ENCODE measurements at regions not wholly inside any gene's neighbourhood (a gene's known extent, or its start where the extent isn't known, plus 50 kb on each side); places are given as distances from the start of the nearest gene placed in this dataset.
"Not testable (repeated sequence)": the region's sequence is repeated elsewhere in the genome, so short reads cannot be mapped to it uniquely, and the experiment has no call there.

DNA sequence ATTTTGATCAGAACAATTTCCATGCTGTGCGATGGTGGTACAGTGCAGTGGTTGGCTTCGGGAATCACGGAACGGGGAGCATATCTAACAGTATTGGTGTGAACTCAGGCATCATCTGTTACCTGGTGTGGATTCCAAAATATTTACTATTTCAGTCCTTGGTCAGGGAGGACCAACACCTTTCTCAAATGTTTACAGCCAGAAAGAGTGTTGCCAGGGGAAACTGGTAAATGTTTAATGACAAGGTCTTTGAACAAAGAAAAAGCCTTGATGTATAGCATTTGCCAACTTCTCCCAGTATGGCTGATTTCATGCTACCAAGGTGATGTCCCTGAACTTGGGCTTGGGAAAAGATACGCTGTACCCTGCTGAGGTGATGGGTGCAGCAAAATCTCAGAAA is 145.6 kb upstream of the POC5 start:
- Mint-ChIP-seq H3K27ac (no peak overlapping the region), H3K4me3 (no peak overlapping the region), H3K36me3 (ENCODE audit: insufficient read depth) (no peaks in the 10 kb centered on the region), H3K27me3 (peaks cover 84 to 86% of the 10 kb centered on the region in 2 donors), H3K4me1 (ENCODE audit: low read depth in 2 of 2) (no peaks in the 10 kb centered on the region), H3K9me3 (peaks cover 0 to 2% of the 10 kb centered on the region in 2 donors)
- ATAC-seq (replicated peaks) (no peak), DNase-seq (no peak)

DNA sequence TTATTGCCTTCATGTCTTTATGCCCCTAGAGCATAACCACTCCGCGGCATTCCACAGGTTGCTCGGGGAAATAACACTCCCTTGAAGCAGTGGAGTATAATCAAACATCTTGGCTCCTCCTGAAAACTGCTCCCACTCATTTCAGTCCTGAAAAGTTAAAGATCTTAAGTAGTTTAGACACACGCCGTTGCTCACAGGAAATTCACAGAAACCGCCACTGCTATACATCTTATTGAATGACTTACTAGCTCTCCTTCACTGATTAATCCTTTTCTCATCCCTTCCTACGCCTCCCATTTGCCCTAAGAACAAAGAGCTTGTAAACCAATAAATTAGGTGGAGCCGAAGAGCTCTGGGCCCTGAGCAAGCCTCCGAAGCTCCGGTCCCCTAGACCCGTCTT is 142.4 kb upstream of the POC5 start:
- not testable (repeated sequence) for DNase-seq; ATAC-seq (replicated peaks); H3K36me3 Mint-ChIP-seq (ENCODE audit: insufficient read depth); H3K9me3 Mint-ChIP-seq; H3K27ac Mint-ChIP-seq; H3K4me3 Mint-ChIP-seq; H3K4me1 Mint-ChIP-seq (ENCODE audit: low read depth in 2 of 2)
- H3K27me3 Mint-ChIP-seq = peaks cover 68 to 74% of the 10 kb centered on the region in 2 donors

DNA sequence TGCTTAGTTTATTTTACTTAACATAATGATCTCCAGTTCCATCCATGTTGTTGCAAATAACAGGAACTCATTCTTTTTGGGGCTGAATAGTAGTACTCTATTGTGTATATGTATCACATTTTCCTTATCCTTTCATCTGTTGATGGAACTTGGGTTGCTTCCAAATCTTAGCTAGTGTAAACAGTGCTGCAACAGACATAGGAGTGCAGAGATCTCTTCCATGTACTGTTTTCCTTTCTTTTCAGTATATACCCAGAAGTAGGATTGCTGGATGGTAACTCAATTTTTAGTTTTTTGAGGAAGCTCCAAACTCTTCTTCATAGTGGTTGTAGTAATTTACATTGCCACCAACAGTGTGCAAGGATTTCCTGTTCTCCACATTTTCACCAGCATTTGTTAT is 138.8 kb upstream of the POC5 start:
- Mint-ChIP-seq H3K36me3 (ENCODE audit: insufficient read depth) (peaks cover 4% of the 10 kb centered on the region), H3K4me3 (no peak overlapping the region), H3K27me3 (peaks cover 51 to 57% of the 10 kb centered on the region in 2 donors), H3K27ac (no peak overlapping the region), H3K9me3 (peaks cover 0 to 2% of the 10 kb centered on the region in 2 donors), H3K4me1 (ENCODE audit: low read depth in 2 of 2) (no peaks in the 10 kb centered on the region)
- DNase-seq (no peak), ATAC-seq (replicated peaks) (no peak)

DNA sequence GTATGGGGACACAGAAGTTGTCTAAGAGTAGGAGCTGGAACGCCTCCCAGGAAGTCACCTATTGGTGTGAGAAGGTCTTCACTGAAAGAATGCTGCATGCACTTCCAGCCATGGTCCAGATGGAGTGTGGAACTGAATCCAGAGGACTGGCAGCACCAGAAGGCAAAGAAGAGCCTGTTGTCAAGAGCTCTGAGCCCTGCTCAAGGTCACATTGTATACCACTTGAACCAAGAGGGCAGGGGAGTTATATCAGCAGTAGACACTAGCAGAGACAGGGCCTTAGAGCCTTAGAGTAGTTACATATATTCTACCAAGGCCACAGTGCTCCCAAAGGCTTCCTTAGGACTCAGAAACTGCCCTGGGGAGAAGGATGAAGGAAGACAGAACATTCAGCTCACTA is 130.8 kb upstream of the POC5 start:
- Mint-ChIP-seq H3K36me3 (ENCODE audit: insufficient read depth) (peaks cover 4% of the 10 kb centered on the region), H3K4me3 (no peak overlapping the region), H3K27me3 (peaks cover 57 to 64% of the 10 kb centered on the region in 2 donors), H3K4me1 (ENCODE audit: low read depth in 2 of 2) (no peaks in the 10 kb centered on the region), H3K27ac (no peak overlapping the region), H3K9me3 (no peaks in the 10 kb centered on the region)
- ATAC-seq (replicated peaks) (no peak), DNase-seq (no peak)

DNA sequence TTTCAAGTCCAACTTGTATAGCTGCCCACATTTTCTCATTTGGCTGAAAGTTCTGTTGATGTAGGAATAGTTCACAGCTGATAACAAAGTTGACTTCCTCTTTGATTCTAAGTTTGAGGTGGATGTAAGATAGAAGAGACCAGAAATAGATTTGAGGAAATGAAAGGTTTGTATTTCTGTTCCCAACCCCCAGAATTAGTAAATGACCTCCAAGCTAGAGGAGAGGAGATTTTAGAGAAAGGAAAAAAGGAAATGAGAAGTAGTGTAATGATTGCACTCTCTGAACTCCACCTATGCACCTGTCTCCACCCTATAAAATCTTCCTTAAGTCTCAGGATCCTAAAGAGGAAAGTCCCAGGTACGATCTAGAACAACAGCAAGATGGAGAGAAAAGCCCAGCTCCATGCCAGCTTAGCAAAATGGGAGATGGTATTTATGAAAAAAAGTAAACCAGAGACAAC is 130.4 kb upstream of the POC5 start:
- no peaks in the 10 kb centered on the region for H3K9me3 Mint-ChIP-seq
- H3K4me3 Mint-ChIP-seq = no peak overlapping the region
- H3K27ac Mint-ChIP-seq = no peak overlapping the region
- no peaks in the 10 kb centered on the region for H3K4me1 Mint-ChIP-seq (ENCODE audit: low read depth in 2 of 2)
- no peak for DNase-seq
- peaks cover 58 to 64% of the 10 kb centered on the region in 2 donors for H3K27me3 Mint-ChIP-seq
- peaks cover 2% of the 10 kb centered on the region for H3K36me3 Mint-ChIP-seq (ENCODE audit: insufficient read depth)
- no peak for ATAC-seq (replicated peaks)

DNA sequence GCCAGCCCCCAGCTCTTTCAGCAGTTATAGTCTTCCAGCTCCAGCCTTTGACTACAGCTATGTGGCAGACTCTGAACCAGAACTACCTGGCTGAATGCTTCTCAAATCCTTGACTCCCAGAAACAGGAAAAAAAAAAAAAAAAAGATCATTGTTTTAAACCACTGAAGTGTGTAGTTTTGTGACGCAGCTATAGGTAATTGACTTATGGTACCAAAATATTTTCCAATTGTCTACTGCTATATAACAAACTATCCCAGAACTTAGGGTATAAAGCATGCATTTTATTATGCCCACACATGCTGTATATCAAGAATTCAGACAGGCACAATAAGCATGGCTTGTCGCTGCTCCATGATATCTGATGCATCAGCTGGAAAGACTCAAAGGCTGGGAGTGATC is 127.1 kb upstream of the POC5 start:
- Mint-ChIP-seq H3K4me1 (ENCODE audit: low read depth in 2 of 2) (no peaks in the 10 kb centered on the region), H3K9me3 (peaks cover 0 to 3% of the 10 kb centered on the region in 2 donors), H3K27ac (no peak overlapping the region), H3K36me3 (ENCODE audit: insufficient read depth) (no peaks in the 10 kb centered on the region), H3K27me3 (peaks cover 49 to 56% of the 10 kb centered on the region in 2 donors), H3K4me3 (no peak overlapping the region)
- ATAC-seq (replicated peaks) (no peak), DNase-seq (no peak)

DNA sequence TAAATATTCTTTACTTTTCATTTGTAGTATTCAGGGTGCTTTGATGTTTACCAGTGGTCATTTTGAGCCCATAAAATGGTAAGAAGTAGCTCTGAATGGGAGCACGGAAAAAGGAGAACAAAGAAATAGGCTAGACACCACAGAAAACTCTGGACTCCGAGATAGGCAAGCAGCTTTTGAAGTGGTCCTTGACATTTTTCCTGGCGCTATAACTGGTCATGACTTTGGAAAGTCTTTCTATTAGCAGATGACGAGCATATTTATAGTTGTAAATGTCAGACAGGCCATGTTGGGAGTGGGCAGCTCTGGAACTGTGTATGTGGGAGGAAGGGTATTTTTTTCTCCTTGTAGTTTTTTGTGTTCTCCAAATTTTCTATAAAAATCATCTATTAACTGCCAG is 126.1 kb upstream of the POC5 start:
- Mint-ChIP-seq H3K9me3 (peaks cover 0 to 3% of the 10 kb centered on the region in 2 donors), H3K27ac (no peak overlapping the region), H3K27me3 (peaks cover 45 to 48% of the 10 kb centered on the region in 2 donors), H3K4me3 (no peak overlapping the region), H3K36me3 (ENCODE audit: insufficient read depth) (no peaks in the 10 kb centered on the region), H3K4me1 (ENCODE audit: low read depth in 2 of 2) (no peaks in the 10 kb centered on the region)
- ATAC-seq (replicated peaks) = no peak
- no peak for DNase-seq

DNA sequence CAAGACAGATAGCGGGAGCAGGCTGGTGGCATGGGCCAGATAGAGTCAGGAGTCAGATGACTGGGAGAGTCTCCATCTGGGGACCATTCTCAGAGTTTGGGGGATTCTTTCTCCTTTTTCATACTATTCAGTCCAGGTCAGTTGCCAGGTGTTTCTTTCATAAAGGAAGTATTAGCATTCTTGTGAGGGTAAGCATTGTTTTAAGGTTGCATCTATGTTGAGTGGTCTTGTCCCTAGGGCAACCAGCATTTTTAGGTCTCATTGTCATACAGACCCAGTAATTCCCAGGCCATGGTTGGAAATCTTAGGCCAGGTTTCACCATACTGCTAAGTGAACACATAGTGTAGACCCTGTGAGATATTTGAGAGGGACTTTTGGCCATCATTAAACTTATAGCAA is 122.3 kb upstream of the POC5 start:
- Mint-ChIP-seq H3K27ac (no peak overlapping the region), H3K4me1 (ENCODE audit: low read depth in 2 of 2) (no peaks in the 10 kb centered on the region), H3K4me3 (no peak overlapping the region), H3K9me3 (peaks cover 0 to 3% of the 10 kb centered on the region in 2 donors), H3K27me3 (peaks cover 14 to 21% of the 10 kb centered on the region in 2 donors), H3K36me3 (ENCODE audit: insufficient read depth) (no peaks in the 10 kb centered on the region)
- ATAC-seq (replicated peaks) (no peak), DNase-seq (no peak)

DNA sequence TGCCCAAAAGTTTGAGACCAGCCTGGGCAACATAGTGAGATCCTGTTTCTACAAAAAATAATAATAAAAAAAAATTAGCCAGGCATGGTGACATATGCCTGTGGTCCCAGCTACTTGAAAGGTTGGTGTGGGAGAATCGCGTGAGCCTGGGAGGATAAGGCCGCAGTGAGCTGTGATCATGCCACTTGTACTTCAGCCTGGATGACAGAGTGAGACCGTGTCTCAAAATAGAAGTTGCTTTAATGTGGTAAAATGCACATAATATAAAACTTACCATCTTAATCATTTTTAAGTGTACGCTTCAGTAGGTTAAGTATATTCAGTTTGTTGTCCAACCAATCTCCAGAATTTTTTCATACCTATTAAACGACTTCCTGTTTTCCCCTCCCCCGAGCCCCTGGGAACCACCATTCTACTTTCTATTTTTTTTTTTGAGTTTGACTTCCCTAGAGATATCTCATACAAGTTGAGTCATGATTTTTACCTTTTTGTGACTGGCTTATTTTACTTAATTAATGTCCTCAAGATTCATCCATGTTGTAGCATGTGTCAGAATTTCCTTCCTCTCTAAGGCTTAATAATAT is 120.1 kb upstream of the POC5 start:
- Mint-ChIP-seq H3K27me3 (peaks cover 21 to 23% of the 10 kb centered on the region in 2 donors), H3K27ac (no peak overlapping the region), H3K36me3 (ENCODE audit: insufficient read depth) (no peaks in the 10 kb centered on the region), H3K9me3 (peaks cover 0 to 3% of the 10 kb centered on the region in 2 donors), H3K4me1 (ENCODE audit: low read depth in 2 of 2) (no peaks in the 10 kb centered on the region), H3K4me3 (no peak overlapping the region)
- DNase-seq (no peak), ATAC-seq (replicated peaks) (no peak)

DNA sequence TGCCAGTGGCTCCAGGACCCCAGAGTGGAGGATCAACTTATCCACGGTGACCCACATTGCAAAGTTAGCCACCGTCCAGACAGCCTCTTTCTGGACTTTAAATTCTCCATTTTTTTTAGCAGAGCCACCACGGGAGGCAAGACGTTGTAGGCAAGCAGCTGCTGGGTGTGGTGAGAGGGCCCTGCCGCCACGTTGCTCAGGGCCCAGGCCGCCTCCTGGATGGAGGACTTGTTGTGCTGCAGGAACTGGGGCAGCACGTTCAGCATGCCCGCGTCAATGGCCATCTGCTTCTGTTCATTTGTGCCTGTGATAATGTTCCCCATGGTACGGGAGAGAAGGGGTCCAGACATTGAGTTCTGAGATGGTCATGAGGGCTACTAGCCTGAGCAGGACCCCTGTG is 114.3 kb upstream of the POC5 start:
- no peaks in the 10 kb centered on the region for H3K9me3 Mint-ChIP-seq
- ATAC-seq (replicated peaks) (no peak), DNase-seq (no peak)
- no peaks in the 10 kb centered on the region for H3K4me1 Mint-ChIP-seq (ENCODE audit: low read depth in 2 of 2)
- no peak overlapping the region for H3K27ac Mint-ChIP-seq
- peaks cover 36 to 44% of the 10 kb centered on the region in 2 donors for H3K27me3 Mint-ChIP-seq
- no peak overlapping the region for H3K4me3 Mint-ChIP-seq
- no peaks in the 10 kb centered on the region for H3K36me3 Mint-ChIP-seq (ENCODE audit: insufficient read depth)

DNA sequence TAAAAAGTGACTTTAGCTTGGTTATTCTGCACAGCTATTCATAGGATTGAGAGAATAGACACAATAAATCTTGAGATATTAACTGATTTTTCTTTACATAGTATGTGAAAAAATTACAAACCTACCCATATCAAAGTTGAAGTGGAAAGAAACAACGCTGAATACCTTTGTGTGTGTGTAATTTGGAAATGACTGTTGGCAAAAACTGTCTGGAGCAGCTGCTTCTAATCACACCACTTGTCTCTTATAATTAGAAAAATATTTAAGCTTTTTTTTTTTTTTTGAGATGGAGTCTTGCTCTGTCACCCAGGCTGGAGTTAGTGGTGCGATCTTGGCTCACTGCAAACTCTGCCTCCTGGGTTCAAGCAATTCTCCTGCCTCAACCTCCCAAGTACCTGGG is 110.8 kb upstream of the POC5 start:
- no peak overlapping the region for H3K27ac Mint-ChIP-seq
- no peak for ATAC-seq (replicated peaks)
- no peaks in the 10 kb centered on the region for H3K4me1 Mint-ChIP-seq (ENCODE audit: low read depth in 2 of 2)
- H3K9me3 Mint-ChIP-seq = no peaks in the 10 kb centered on the region
- H3K27me3 Mint-ChIP-seq = peaks cover 29 to 30% of the 10 kb centered on the region in 2 donors
- DNase-seq = no peak
- no peak overlapping the region for H3K4me3 Mint-ChIP-seq
- no peaks in the 10 kb centered on the region for H3K36me3 Mint-ChIP-seq (ENCODE audit: insufficient read depth)

DNA sequence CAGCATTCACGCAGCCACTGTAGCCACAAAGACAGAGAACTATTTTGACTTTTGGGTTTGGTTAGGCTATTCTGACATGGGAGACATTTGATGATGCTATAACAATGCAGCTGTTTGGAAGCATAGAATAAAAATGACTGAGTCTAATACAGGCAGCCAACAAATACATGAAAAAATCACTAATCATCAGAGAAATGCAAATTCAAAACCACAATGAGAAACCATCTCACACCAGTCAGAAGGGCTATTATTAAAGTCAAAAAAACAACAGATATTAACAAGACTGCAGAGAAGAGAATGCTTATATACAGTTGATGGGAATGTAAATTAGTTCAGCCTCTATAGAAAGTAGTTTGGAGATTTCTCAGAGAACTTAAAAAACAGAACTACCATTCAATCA is 107.1 kb upstream of the POC5 start:
- ATAC-seq (replicated peaks) (no peak), DNase-seq (no peak)
- no peaks in the 10 kb centered on the region for H3K36me3 Mint-ChIP-seq (ENCODE audit: insufficient read depth)
- no peaks in the 10 kb centered on the region for H3K4me1 Mint-ChIP-seq (ENCODE audit: low read depth in 2 of 2)
- no peak overlapping the region for H3K4me3 Mint-ChIP-seq
- H3K27ac Mint-ChIP-seq = no peak overlapping the region
- H3K27me3 Mint-ChIP-seq = peaks cover 11 to 31% of the 10 kb centered on the region in 2 donors
- H3K9me3 Mint-ChIP-seq = peaks cover 0 to 2% of the 10 kb centered on the region in 2 donors

DNA sequence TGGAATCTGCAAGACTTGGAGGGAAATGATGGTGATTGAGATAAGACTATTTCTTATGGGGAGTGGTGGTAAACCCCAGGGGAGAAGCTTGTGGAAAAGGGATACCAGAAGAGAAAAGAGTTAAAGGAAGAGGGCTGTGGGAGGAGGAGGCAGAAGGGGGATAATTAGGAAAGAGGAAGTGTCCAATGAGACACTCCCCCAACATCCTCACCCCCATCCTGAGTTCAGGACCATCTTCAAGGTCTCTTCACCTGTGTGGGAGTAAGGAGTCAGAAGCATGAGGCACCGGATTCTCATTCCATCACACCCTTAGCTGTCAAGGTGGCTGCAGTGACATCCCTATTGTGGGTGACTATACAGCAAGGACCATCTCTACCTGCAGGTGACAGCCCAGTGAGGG is 106.6 kb upstream of the POC5 start:
- H3K4me1 Mint-ChIP-seq (ENCODE audit: low read depth in 2 of 2) = no peaks in the 10 kb centered on the region
- no peak overlapping the region for H3K27ac Mint-ChIP-seq
- H3K4me3 Mint-ChIP-seq = no peak overlapping the region
- DNase-seq (no peak), ATAC-seq (replicated peaks) (no peak)
- H3K36me3 Mint-ChIP-seq (ENCODE audit: insufficient read depth) = no peaks in the 10 kb centered on the region
- H3K27me3 Mint-ChIP-seq = peaks cover 16 to 30% of the 10 kb centered on the region in 2 donors
- peaks cover 0 to 2% of the 10 kb centered on the region in 2 donors for H3K9me3 Mint-ChIP-seq

DNA sequence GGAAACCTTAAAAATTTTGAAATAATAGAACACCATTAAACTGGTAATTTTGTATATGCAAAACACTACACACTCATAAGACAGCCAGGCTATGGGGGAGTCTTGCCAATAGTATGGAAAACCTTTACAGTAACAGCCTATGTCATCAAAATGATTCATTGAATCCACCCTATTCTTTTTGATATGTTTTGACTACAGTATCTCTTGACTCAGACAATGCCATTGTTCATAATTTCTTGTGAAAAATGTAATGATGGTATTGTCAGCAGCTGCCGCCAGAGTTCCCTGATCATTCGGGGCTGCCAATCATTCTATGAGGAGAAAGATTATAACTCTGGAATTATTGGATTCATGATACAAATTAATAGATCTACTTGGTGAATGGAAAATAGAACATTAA is 101.4 kb upstream of the POC5 start:
- Mint-ChIP-seq H3K27me3 (peaks cover 56 to 59% of the 10 kb centered on the region in 2 donors), H3K9me3 (peaks cover 0 to 2% of the 10 kb centered on the region in 2 donors), H3K36me3 (ENCODE audit: insufficient read depth) (no peaks in the 10 kb centered on the region), H3K27ac (no peak overlapping the region), H3K4me1 (ENCODE audit: low read depth in 2 of 2) (no peaks in the 10 kb centered on the region), H3K4me3 (no peak overlapping the region)
- DNase-seq (no peak), ATAC-seq (replicated peaks) (no peak)

Data from effector memory CD8-positive, alpha-beta T cell (primary cell).